ENCODE measurements at regions not wholly inside any gene's neighbourhood (a gene's known extent, or its start where the extent isn't known, plus 50 kb on each side); places are given as distances from the start of the nearest gene placed in this dataset.
A peak's percentile ranks its signal among the peaks of the same experiment; 100 is the strongest.

GRCh38 chr3:147943265-147943945, 534.2 kb downstream of the ZIC1 start:
- peak overlapping the region; percentile 40; the same call in 1 of the 2 replicates for H4K91ac ChIP-seq (ENCODE audit: insufficient read depth, low read depth, low read length)
- H3K4ac ChIP-seq (ENCODE audit: low read depth, low read length): peak overlapping the region; percentile 39; the same call in 1 of the 2 replicates
- H3K9me1 ChIP-seq (ENCODE audit: insufficient read depth, low read length): no peaks in the 10 kb centered on the region
- H4K5ac ChIP-seq (ENCODE audit: low read depth, low read length): peak overlapping the region; percentile 76
- peak overlapping the region; percentile 72; the same call in 1 of the 2 replicates for H3K27ac ChIP-seq (ENCODE audit: insufficient read depth, low read length)
- H3K27me3 ChIP-seq (ENCODE audit: control insufficient read depth, insufficient read depth, low read length): no peaks in the 10 kb centered on the region
- in situ Hi-C loops (cut with MboI; ENCODE audit: low sequenced_read_pairs): loop anchor here (25.0 kb wide), 1 partner anchor 994 kb away; no protein-coding TSS in a partner anchor
- H2BK15ac ChIP-seq (ENCODE audit: low read depth, low read length): peak overlapping the region; percentile 69; the same call in 2 of the 3 replicates
- H2AK5ac ChIP-seq (ENCODE audit: low read depth, low read length): 0 out of 2 replicates have a peak overlapping the region, but pooled peaks have one; percentile 36
- H3K36me3 ChIP-seq (ENCODE audit: control insufficient read depth, insufficient read depth, low read length): no peaks in the 10 kb centered on the region
- dilution Hi-C loops (cut with HindIII; ENCODE audit: low sequenced_read_pairs, unreplicated experiment): no loop called here
- 0% methylated on average over 1 of the region's 2 CpGs; no CpG with 5 or more reads in 1 of the 2 experiments for WGBS, 2 experiments (ENCODE audit: extremely low coverage in 2 of 2, insufficient read length in 1 of 2)
- H2AFZ ChIP-seq (replicated peaks; ENCODE audit: low read length, poor library complexity): no peak overlapping the region
- peak overlapping the region; percentile 72 to 78 for H4K8ac ChIP-seq (ENCODE audit: low read depth in 2 of 2, low read length in 2 of 2)
- peak overlapping the region; percentile 86; the same call in 1 of the 2 replicates for H3K4me2 ChIP-seq (ENCODE audit: low read depth, low read length)
- peak overlapping the region; percentile 15; the same call in 1 of the 2 replicates for H3K23ac ChIP-seq (ENCODE audit: low read depth, low read length)
- peak overlapping the region; percentile 89 for H3K18ac ChIP-seq (ENCODE audit: low read depth, low read length)
- H3K79me1 ChIP-seq (ENCODE audit: low read depth in 1 of 2, low read length in 2 of 2): no peaks in the 10 kb centered on the region
- intact Hi-C loops (cut with micrococcal nuclease): no loop called here
- peak overlapping the region; percentile 74; the same call in 1 of the 2 replicates for H3K56ac ChIP-seq (ENCODE audit: extremely low read depth, insufficient read depth, low read length)
- ChIA-PET CTCF (interaction anchor here (0.6 kb wide), 1 partner anchor 13 kb away, joined by 4 read pairs; no protein-coding TSS in a partner anchor), POLR2A (ENCODE audit: unreplicated experiment) (no interaction called here)
- H3K9me3 ChIP-seq (ENCODE audit: control insufficient read depth, insufficient read depth, low read length): no peaks in the 10 kb centered on the region
- H2BK20ac ChIP-seq (ENCODE audit: low read depth, low read length): peak overlapping the region; percentile 60
- H2BK120ac ChIP-seq (ENCODE audit: low read depth, low read length): peak overlapping the region; percentile 78
- H4K20me1 ChIP-seq (ENCODE audit: insufficient read depth, low read length): no peaks in the 10 kb centered on the region
- peak; percentile 80 for ATAC-seq (ENCODE audit: low read depth)
- peak overlapping the region; percentile 84 for H2BK5ac ChIP-seq (ENCODE audit: low read depth, low read length, poor library complexity, severe bottlenecking)
- H3K14ac ChIP-seq (replicated peaks; ENCODE audit: low read depth, low read length): peak overlapping the region; percentile 47; the same call in 1 of the 2 replicates
- H2AK9ac ChIP-seq (replicated peaks; ENCODE audit: low read depth, low read length, poor library complexity): no peak overlapping the region
- H3K9ac ChIP-seq (ENCODE audit: low read depth, low read length): no peak overlapping the region; the same call in 1 of the 2 replicates
- peaks cover 11% of the 10 kb centered on the region for H3K4me1 ChIP-seq (ENCODE audit: control insufficient read depth, insufficient read depth, low read length)
- DNase-seq: peak; percentile 93
- no TSS peak for BruUV-seq (replicated peaks)
- no peak overlapping the region for H3K4me3 ChIP-seq (ENCODE audit: insufficient read depth, low read depth, low read length)
- TF ChIP-seq ELK1 (IDR thresholded peaks at IDR 0.05; ENCODE audit: borderline replicate concordance, low read depth, low read length) (no peak), POLR2A (IDR thresholded peaks at IDR 0.05; ENCODE audit: low read depth, low read length) (no peak), CEBPB (IDR thresholded peaks at IDR 0.05; ENCODE audit: low read depth, low read length) (no peak), FOS (IDR thresholded peaks at IDR 0.05; ENCODE audit: low read depth, low read length) (peak; percentile 96), BHLHE40 (IDR thresholded peaks at IDR 0.05; ENCODE audit: low read depth, low read length) (peak; percentile 26; the same call in 1 of the 2 replicates), NFE2L2 (IDR thresholded peaks at IDR 0.05; ENCODE audit: low read depth, low read length) (no peak), USF2 (IDR thresholded peaks at IDR 0.05; ENCODE audit: low read depth, low read length) (no peak), RAD21 (IDR thresholded peaks at IDR 0.05; ENCODE audit: low read length) (no peak), RCOR1 (IDR thresholded peaks at IDR 0.05; ENCODE audit: insufficient replicate concordance, low read length) (no peak), MAZ (IDR thresholded peaks at IDR 0.05; ENCODE audit: borderline replicate concordance, low read depth, low read length) (no peak; the same call in 1 of the 2 replicates)

Measured in IMR-90 (cell line).